ENCODE measurements at regions not wholly inside any gene's neighbourhood (a gene's known extent, or its start where the extent isn't known, plus 50 kb on each side); places are given as distances from the start of the nearest gene placed in this dataset.

DNA sequence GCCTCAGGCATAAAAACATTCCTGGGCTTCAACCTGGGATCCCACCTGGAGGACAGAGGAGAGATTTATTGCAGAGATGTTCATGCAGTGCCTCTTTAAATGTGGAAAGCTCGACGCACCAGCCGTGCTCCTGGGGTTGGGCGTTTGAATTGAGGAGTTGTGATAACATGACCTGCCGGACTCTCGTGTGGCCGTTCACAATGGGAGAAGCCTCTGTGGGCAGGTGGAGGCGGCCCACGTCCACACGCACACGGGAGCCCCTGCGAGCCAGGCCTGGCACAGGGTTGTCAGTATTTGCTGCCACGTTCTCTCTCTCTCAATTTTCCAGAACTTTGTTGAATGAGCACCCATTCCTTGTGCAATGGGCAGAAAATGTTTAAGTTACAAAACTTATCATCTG is 58.3 kb upstream of the PPARA start:
- no peak for DNase-seq

- DNase-seq: no peak
These were observed 57.5 kb upstream of the PPARA start for GRCh38 chr22:46092670-46093410.

DNA sequence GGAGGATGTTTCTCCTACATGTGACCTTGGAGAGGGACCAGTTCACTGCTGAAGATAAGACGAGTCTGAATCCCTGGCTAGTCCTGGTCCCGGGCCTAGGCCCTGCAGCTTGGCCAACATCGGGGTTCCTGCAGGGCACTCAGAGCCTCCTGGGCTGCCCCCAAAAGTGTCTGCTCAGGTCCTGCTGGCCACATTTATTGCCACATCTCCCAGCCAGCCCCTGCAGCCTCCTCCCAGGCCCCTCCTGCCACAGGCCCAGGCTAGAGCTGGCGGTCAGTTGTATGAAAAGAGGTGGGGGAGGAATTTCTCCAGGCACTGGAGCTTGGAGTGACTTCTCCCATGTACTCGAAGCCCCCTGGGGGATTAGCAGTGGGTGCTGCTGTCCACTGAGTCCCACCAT is 56.5 kb upstream of the PPARA start:
- DNase-seq: no peak

- DNase-seq: no peak
These were observed 55.6 kb upstream of the PPARA start for GRCh38 chr22:46094676-46095075.

DNA sequence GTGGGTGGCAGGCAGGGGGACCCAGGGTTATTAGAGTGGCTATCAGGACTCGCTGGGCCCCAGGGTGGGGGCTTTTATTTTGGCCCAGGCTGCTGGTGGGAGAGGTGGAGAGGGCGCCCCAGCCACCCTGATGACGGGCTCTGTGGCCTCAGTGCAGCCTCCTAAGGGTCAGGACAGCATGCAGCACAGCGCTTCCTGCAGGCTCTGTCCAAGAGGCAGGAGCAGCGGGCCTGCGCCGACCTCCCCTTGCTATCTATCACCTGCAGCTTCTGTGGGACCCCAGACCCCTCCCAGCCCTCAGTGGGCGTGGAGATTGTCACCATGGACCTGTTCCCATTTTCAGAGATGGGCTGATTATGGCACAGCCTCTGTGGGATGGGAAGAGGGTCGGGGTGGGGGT is 54.3 kb upstream of the PPARA start:
- no peak for DNase-seq

- DNase-seq: no peak
These were observed 53.6 kb upstream of the PPARA start for GRCh38 chr22:46096706-46097230.

- DNase-seq: no peak
These were observed 52.9 kb upstream of the PPARA start for GRCh38 chr22:46097268-46097900.

DNA sequence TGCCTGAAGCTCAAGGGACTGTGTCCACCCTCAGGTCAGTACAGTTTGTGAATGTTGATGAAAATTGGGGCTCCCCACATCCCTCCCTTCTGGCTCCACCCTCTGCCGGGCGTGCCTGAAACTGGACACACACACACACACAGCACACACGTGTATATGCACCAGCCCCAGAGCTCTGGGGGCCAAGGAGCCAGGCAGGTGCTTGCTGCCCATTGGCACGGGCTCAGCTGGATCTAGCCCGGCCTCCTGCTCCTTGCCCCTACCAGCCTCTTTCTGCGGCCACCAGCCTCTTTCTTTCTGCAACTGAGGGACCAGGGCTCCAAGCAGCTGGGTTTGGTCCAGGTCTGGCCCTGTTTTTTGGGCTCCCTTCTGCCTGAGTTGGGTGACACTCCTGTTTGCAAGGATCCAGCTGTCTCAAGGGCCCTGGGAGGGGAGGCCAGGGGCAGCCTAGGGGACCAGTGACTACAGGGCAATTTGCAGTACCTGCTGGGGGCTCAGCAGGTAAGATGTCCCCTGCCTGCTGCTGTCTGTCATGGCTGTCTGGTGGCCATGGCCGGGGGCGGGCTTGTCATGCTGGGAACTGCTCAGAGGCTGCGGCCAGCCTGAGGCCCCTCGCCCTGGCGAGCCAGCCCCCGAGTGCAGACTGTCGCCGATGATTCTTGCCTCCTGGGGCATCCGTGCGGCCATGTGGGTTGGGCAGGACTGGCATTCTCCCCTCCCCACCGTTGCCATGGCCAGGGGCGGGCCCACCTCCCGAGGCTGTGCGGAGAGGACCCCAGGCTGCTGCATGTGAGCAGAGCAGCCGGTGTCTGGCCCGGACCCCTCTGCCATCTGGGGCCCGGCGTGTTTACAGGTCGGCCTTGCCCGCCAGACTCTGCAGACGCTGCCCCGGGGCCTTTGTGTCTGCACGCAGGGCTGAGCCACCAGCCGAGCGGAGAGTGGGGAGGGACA is 51.5 kb upstream of the PPARA start:
- no peak for DNase-seq

GRCh38 chr22:46099740-46100139 is 50.6 kb upstream of the PPARA start:
- DNase-seq: no peak

DNA sequence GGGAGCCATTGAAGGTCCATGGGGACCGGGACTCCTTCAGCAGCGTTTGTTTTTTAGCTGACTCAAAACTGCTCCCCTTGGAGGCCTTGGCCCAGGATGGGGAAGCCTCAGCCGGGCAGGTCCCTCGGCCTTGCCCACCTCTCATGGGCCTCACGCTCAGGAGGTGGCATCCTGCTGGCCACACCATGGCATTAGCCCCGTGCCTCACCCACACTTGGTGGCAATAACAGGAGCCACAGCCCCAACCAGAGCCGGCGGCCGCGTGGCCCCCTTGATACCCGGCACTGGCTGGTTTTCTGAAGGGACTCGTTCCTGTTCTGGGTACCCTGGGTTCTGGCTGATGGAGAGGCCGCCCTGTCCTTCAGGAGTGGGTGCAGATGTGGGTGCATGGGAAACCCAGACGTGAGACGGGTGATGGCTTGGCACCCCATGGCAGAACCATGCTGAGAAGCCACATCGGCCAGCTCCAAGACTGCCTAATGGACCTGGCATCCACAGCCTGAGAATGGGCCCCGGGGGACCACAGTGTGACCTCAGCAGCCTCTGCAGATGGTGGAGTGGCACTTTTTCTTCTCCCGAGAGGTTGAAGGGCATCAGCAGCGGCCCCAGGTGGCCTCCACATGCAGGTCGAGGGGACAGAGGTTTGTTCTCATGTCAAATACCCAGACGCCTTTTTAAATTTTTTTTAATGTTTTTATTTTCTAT is 49.8 kb upstream of the PPARA start:
- no peak for DNase-seq

All from effector CD8-positive, alpha-beta T cell (primary cell).